SK-N-SH treated with all-trans-retinoic acid at 6 μM for 48 hours (cell line): ENCODE measurements at regions not wholly inside any gene's neighbourhood (a gene's known extent, or its start where the extent isn't known, plus 50 kb on each side); places are given as distances from the start of the nearest gene placed in this dataset.

ENCODE experiments used
- ATAC-seq: fragments of 200-7000 bp; cut with Tn5 transposase; 3 replicates; pipeline ENCODE4 v1.9.1; 2020; ENCODE audit warnings: mild to moderate bottlenecking, moderate library complexity
- ARNTL ChIP-seq: fragments of 450-650 bp; formaldehyde crosslinking; IDR thresholded peaks from 2 replicates; pipeline ENCODE4 v1.5.0; 2020; ENCODE audit warnings: low read depth, mild to moderate bottlenecking, moderate library complexity, borderline replicate concordance
- BACH2 ChIP-seq: fragments of 250-450 bp; sonication (Bioruptor Pico); IDR thresholded peaks from 2 replicates; pipeline ENCODE4 v1.9.0; 2021; ENCODE audit warnings: mild to moderate bottlenecking, borderline replicate concordance
- CSDC2 ChIP-seq: fragments of 250-450 bp; sonication (Bioruptor Pico); IDR thresholded peaks from 2 replicates; pipeline ENCODE4 v1.5.0; 2020; ENCODE audit warnings: mild to moderate bottlenecking, moderate library complexity
- CSRNP3 ChIP-seq: fragments of 250-450 bp; sonication (Bioruptor Pico); IDR thresholded peaks from 2 replicates; pipeline ENCODE4 v1.5.1; 2021; ENCODE audit warnings: mild to moderate bottlenecking, moderate library complexity
- ESRRG ChIP-seq: fragments of 250-450 bp; sonication (Bioruptor Pico); IDR thresholded peaks from 2 replicates; pipeline ENCODE4 v1.6.1; 2021; ENCODE audit warnings: mild to moderate bottlenecking
- GLIS3 ChIP-seq: fragments of 250-450 bp; sonication (Bioruptor Pico); IDR thresholded peaks from 2 replicates; pipeline ENCODE4 v1.5.0; 2020; ENCODE audit warnings: mild to moderate bottlenecking, moderate library complexity
- ISL1 ChIP-seq: fragments of 250-450 bp; sonication (Bioruptor Pico); IDR thresholded peaks from 2 replicates; pipeline ENCODE4 v2.1.2; 2022; ENCODE audit warnings: mild to moderate bottlenecking, moderate library complexity
- OSR1 ChIP-seq: fragments of 250-450 bp; sonication (Bioruptor Pico); IDR thresholded peaks from 2 replicates; pipeline ENCODE4 v1.8.0; 2022; ENCODE audit warnings: moderate library complexity, mild to moderate bottlenecking, inconsistent platforms
- PPARA ChIP-seq: fragments of 250-450 bp; sonication (Bioruptor Pico); IDR thresholded peaks from 2 replicates; pipeline ENCODE4 v1.5.0; 2020; ENCODE audit warnings: mild to moderate bottlenecking, borderline replicate concordance
- RARB ChIP-seq: fragments of 250-450 bp; sonication (Bioruptor Pico); IDR thresholded peaks from 2 replicates; pipeline ENCODE4 v1.8.0; 2021; ENCODE audit warnings: mild to moderate bottlenecking, moderate library complexity
- SNAI2 ChIP-seq: fragments of 250-450 bp; sonication (Bioruptor Pico); IDR thresholded peaks from 2 replicates; pipeline ENCODE4 v1.5.0; 2020; ENCODE audit warnings: mild to moderate bottlenecking, moderate library complexity
- TCF4 ChIP-seq: fragments of 250-450 bp; sonication (Bioruptor Pico); IDR thresholded peaks from 2 replicates; pipeline ENCODE4 v1.8.0; 2021; ENCODE audit warnings: mild to moderate bottlenecking, moderate library complexity, borderline replicate concordance
- ZC3H10 ChIP-seq: fragments of 250-450 bp; sonication (Bioruptor Pico); IDR thresholded peaks from 2 replicates; pipeline ENCODE4 v1.5.1; 2021; ENCODE audit warnings: mild to moderate bottlenecking, moderate library complexity
- ZFP3 ChIP-seq: fragments of 250-450 bp; sonication (Bioruptor Pico); IDR thresholded peaks from 2 replicates; pipeline ENCODE4 v1.5.0; 2020; ENCODE audit warnings: mild to moderate bottlenecking, moderate library complexity
- ZNF70 ChIP-seq: fragments of 450-650 bp; formaldehyde crosslinking; IDR thresholded peaks from 2 replicates; pipeline ENCODE4 v1.5.0; 2020; ENCODE audit warnings: mild to moderate bottlenecking, moderate library complexity
- ZNF8 ChIP-seq: fragments of 450-650 bp; formaldehyde crosslinking; IDR thresholded peaks from 2 replicates; pipeline ENCODE4 v1.5.0; 2020; ENCODE audit warnings: mild to moderate bottlenecking, moderate library complexity
- TF ChIP-seq, protein P1 (sequence below): fragments of 250-450 bp; sonication (Bioruptor Pico); IDR thresholded peaks from 2 replicates; pipeline ENCODE4 v1.8.0; 2020; ENCODE audit warnings: mild to moderate bottlenecking, moderate library complexity, borderline replicate concordance
- TF ChIP-seq, protein P2 (sequence below): fragments of 250-450 bp; sonication (Bioruptor Pico); IDR thresholded peaks from 2 replicates; pipeline ENCODE4 v1.5.1; 2020; ENCODE audit warnings: low read depth, mild to moderate bottlenecking, moderate library complexity
- TF ChIP-seq, protein P3 (sequence below): fragments of 250-450 bp; sonication (Bioruptor Pico); IDR thresholded peaks from 2 replicates; pipeline ENCODE4 v1.5.0; 2020; ENCODE audit warnings: mild to moderate bottlenecking, moderate library complexity
- TF ChIP-seq, protein P4 (sequence below): fragments of 250-450 bp; sonication (Bioruptor Pico); IDR thresholded peaks from 2 replicates; pipeline ENCODE4 v1.8.0; 2021; ENCODE audit warnings: low read depth, mild to moderate bottlenecking, moderate library complexity, borderline replicate concordance

- no peak for ATAC-seq
- TF ChIP-seq, protein P1, sequence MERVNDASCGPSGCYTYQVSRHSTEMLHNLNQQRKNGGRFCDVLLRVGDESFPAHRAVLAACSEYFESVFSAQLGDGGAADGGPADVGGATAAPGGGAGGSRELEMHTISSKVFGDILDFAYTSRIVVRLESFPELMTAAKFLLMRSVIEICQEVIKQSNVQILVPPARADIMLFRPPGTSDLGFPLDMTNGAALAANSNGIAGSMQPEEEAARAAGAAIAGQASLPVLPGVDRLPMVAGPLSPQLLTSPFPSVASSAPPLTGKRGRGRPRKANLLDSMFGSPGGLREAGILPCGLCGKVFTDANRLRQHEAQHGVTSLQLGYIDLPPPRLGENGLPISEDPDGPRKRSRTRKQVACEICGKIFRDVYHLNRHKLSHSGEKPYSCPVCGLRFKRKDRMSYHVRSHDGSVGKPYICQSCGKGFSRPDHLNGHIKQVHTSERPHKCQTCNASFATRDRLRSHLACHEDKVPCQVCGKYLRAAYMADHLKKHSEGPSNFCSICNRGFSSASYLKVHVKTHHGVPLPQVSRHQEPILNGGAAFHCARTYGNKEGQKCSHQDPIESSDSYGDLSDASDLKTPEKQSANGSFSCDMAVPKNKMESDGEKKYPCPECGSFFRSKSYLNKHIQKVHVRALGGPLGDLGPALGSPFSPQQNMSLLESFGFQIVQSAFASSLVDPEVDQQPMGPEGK = no peak
- TF ChIP-seq ZNF8 (no peak), TCF4 (CRISPR knock-in tag) (no peak), ISL1 (no peak), PPARA (no peak), CSDC2 (CRISPR knock-in tag) (no peak), GLIS3 (CRISPR knock-in tag) (no peak), CSRNP3 (CRISPR knock-in tag) (no peak), ZNF70 (CRISPR knock-in tag) (no peak), RARB (no peak), BACH2 (CRISPR knock-in tag) (no peak), ESRRG (CRISPR knock-in tag) (no peak)
- TF ChIP-seq, protein P2, sequence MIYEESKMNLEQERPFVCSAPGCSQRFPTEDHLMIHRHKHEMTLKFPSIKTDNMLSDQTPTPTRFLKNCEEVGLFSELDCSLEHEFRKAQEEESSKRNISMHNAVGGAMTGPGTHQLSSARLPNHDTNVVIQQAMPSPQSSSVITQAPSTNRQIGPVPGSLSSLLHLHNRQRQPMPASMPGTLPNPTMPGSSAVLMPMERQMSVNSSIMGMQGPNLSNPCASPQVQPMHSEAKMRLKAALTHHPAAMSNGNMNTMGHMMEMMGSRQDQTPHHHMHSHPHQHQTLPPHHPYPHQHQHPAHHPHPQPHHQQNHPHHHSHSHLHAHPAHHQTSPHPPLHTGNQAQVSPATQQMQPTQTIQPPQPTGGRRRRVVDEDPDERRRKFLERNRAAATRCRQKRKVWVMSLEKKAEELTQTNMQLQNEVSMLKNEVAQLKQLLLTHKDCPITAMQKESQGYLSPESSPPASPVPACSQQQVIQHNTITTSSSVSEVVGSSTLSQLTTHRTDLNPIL (CRISPR knock-in tag) = no peak
- TF ChIP-seq, protein P3, sequence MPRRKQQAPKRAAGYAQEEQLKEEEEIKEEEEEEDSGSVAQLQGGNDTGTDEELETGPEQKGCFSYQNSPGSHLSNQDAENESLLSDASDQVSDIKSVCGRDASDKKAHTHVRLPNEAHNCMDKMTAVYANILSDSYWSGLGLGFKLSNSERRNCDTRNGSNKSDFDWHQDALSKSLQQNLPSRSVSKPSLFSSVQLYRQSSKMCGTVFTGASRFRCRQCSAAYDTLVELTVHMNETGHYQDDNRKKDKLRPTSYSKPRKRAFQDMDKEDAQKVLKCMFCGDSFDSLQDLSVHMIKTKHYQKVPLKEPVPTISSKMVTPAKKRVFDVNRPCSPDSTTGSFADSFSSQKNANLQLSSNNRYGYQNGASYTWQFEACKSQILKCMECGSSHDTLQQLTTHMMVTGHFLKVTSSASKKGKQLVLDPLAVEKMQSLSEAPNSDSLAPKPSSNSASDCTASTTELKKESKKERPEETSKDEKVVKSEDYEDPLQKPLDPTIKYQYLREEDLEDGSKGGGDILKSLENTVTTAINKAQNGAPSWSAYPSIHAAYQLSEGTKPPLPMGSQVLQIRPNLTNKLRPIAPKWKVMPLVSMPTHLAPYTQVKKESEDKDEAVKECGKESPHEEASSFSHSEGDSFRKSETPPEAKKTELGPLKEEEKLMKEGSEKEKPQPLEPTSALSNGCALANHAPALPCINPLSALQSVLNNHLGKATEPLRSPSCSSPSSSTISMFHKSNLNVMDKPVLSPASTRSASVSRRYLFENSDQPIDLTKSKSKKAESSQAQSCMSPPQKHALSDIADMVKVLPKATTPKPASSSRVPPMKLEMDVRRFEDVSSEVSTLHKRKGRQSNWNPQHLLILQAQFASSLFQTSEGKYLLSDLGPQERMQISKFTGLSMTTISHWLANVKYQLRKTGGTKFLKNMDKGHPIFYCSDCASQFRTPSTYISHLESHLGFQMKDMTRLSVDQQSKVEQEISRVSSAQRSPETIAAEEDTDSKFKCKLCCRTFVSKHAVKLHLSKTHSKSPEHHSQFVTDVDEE (CRISPR knock-in tag) = no peak
- TF ChIP-seq, protein P4, sequence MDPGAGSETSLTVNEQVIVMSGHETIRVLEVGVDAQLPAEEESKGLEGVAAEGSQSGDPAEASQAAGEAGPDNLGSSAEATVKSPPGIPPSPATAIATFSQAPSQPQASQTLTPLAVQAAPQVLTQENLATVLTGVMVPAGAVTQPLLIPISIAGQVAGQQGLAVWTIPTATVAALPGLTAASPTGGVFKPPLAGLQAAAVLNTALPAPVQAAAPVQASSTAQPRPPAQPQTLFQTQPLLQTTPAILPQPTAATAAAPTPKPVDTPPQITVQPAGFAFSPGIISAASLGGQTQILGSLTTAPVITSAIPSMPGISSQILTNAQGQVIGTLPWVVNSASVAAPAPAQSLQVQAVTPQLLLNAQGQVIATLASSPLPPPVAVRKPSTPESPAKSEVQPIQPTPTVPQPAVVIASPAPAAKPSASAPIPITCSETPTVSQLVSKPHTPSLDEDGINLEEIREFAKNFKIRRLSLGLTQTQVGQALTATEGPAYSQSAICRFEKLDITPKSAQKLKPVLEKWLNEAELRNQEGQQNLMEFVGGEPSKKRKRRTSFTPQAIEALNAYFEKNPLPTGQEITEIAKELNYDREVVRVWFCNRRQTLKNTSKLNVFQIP = no peak
These were observed 100.9 kb upstream of the SORCS3 start for GRCh38 chr10:104540181-104540580.

DNA sequence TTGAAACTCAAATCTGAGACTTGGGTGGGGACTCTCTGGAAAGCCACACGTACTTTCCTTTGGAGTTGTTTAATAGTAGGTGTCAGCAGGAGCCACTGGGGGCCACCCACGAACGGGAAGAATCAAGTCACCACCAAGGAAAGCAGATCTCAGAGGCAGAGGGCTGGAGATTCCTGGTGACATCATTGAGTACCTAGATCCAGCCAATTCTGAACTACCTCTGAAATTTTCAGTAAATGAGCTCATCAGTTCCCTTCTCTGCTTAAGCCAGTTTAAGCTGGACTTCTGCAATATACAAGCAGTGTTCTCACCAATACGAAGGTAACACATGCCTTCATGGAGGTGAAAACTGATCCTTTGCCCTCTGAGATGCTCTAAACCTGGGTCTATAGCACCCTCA is 99.3 kb upstream of the SORCS3 start:
- ATAC-seq = no peak
- TF ChIP-seq ESRRG (CRISPR knock-in tag) (no peak), ARNTL (CRISPR knock-in tag) (no peak), ZNF8 (no peak), OSR1 (CRISPR knock-in tag) (no peak), CSRNP3 (CRISPR knock-in tag) (no peak), SNAI2 (no peak), ISL1 (no peak), TCF4 (CRISPR knock-in tag) (no peak), ZNF70 (CRISPR knock-in tag) (no peak), BACH2 (CRISPR knock-in tag) (no peak), ZFP3 (CRISPR knock-in tag) (no peak), RARB (no peak), ZC3H10 (CRISPR knock-in tag) (no peak), PPARA (no peak)
- TF ChIP-seq, protein P4 = no peak
- TF ChIP-seq, protein P2 (CRISPR knock-in tag) = no peak
- TF ChIP-seq, protein P3 (CRISPR knock-in tag) = no peak
- TF ChIP-seq, all 23 proteins: peak for 0
